Upper lobe of left lung (tissue), 4 donors: ENCODE measurements at regions not wholly inside any gene's neighbourhood (a gene's known extent, or its start where the extent isn't known, plus 50 kb on each side); places are given as distances from the start of the nearest gene placed in this dataset.

Source experiments
- CTCF ChIP-seq, 6 experiments: fragments of 450-650 bp in 4 of 6; fragments of 200-600 bp in 2 of 6; sonication (generic) in 2 of 6; IDR thresholded peaks; one replicate each; pipeline ENCODE4 v1.5.1; 2016 to 2019; ENCODE audit warnings: antibody characterized with exemption in 6 of 6
- EP300 ChIP-seq, 4 donors: sonication (generic); formaldehyde crosslinking; IDR thresholded peaks; one replicate each; pipeline ENCODE4 v1.5.1; 2017; ENCODE audit warnings: antibody characterized with exemption in 4 of 4, control low read depth in 2 of 4
- POLR2A ChIP-seq, 4 donors: fragments of 450-650 bp; IDR thresholded peaks; one replicate each; pipeline ENCODE4 v1.5.1; 2016 to 2017; ENCODE audit warnings: antibody characterized with exemption in 4 of 4, mild to moderate bottlenecking in 2 of 4

GRCh38 chr12:90061809-90062208, 353.2 kb upstream of the ATP2B1 start:
- TF ChIP-seq CTCF (IDR thresholded peaks at IDR 0.05) (no peak), EP300 (IDR thresholded peaks at IDR 0.05) (no peak), POLR2A (IDR thresholded peaks at IDR 0.05) (no peak)
